Vagina (tissue), 2 donors: ENCODE measurements at regions not wholly inside any gene's neighbourhood (a gene's known extent, or its start where the extent isn't known, plus 50 kb on each side); places are given as distances from the start of the nearest gene placed in this dataset.

Experiments used
- CTCF ChIP-seq, 3 experiments: fragments of 450-650 bp in 2 of 3; fragments of 200-600 bp in 1 of 3; sonication (generic) in 1 of 3; IDR thresholded peaks; one replicate each; pipeline ENCODE4 v1.5.1; 2017 to 2019; ENCODE audit warnings: antibody characterized with exemption in 3 of 3, mild to moderate bottlenecking in 2 of 3, moderate library complexity in 2 of 3
- POLR2A ChIP-seq, 2 donors: fragments of 450-650 bp; IDR thresholded peaks; one replicate each; pipeline ENCODE4 v1.6.1; 2017; ENCODE audit warnings: antibody characterized with exemption in 2 of 2, mild to moderate bottlenecking in 2 of 2, moderate library complexity in 2 of 2
- POLR2AphosphoS5 ChIP-seq, 2 donors: sonication (generic); formaldehyde crosslinking; IDR thresholded peaks; one replicate each; pipeline ENCODE4 v1.9.0; 2017; ENCODE audit warnings: antibody characterized with exemption in 2 of 2, mild to moderate bottlenecking in 2 of 2, low read depth in 1 of 2; ENCODE audit not compliant: insufficient read depth in 1 of 2

GRCh38 chr10:88097092-88097516 lies 233.7 kb downstream of the PTEN start:
- TF ChIP-seq CTCF (IDR thresholded peaks at IDR 0.05) (no peak), POLR2AphosphoS5 (IDR thresholded peaks at IDR 0.05; ENCODE audit: insufficient read depth in 1 of 2, low read depth in 1 of 2) (no peak), POLR2A (IDR thresholded peaks at IDR 0.05) (no peak)
